MCF 10A (cell line): ENCODE measurements at regions not wholly inside any gene's neighbourhood (a gene's known extent, or its start where the extent isn't known, plus 50 kb on each side); places are given as distances from the start of the nearest gene placed in this dataset.

Source experiments
- BruUV-seq: library from RNA; stranded (reverse); fragments of 400-500 nt; replicated peaks from 2 replicates; lab custom pipeline; 2021; lab: Mats Ljungman, UMichigan
- CTCF ChIA-PET: fragments of 300-600 bp; sonication (Branson Sonifier 250); formaldehyde crosslinking; extraction: SDS; loops from one replicate; lab custom pipeline; 2021; ENCODE audit warnings: antibody characterized with exemption, inconsistent platforms; lab: Yijun Ruan, JAX
- POLR2A ChIA-PET: fragments of 300-600, 350-650 bp; sonication (Branson Sonifier 250); formaldehyde crosslinking; extraction: SDS; loops from one replicate; lab custom pipeline; 2020; ENCODE audit warnings: antibody characterized with exemption, inconsistent platforms; lab: Yijun Ruan, JAX
- DNase-seq: peaks from one replicate; pipeline ENCODE4 v3.0.0-alpha.2; 2018; ENCODE audit not compliant: unreplicated experiment
- H3K27ac Mint-ChIP-seq: one replicate; pipeline ENCODE4 v1.8.0; 2022; ENCODE audit warnings: mild to moderate bottlenecking, low read depth, mixed read lengths; ENCODE audit not compliant: unreplicated experiment
- H3K27me3 Mint-ChIP-seq: one replicate; pipeline ENCODE4 v1.8.0; 2022; ENCODE audit warnings: mixed read lengths; ENCODE audit not compliant: insufficient read depth, unreplicated experiment
- H3K36me3 Mint-ChIP-seq: one replicate; pipeline ENCODE4 v1.8.0; 2022; ENCODE audit warnings: mild to moderate bottlenecking, moderate library complexity, mixed read lengths; ENCODE audit not compliant: insufficient read depth, unreplicated experiment
- H3K4me1 Mint-ChIP-seq: one replicate; pipeline ENCODE4 v1.8.0; 2022; ENCODE audit warnings: mixed read lengths; ENCODE audit not compliant: insufficient read depth, unreplicated experiment
- H3K4me3 Mint-ChIP-seq: one replicate; pipeline ENCODE4 v1.8.0; 2022; ENCODE audit warnings: mild to moderate bottlenecking, moderate library complexity, mixed read lengths; ENCODE audit not compliant: unreplicated experiment
- H3K9me3 Mint-ChIP-seq: one replicate; pipeline ENCODE4 v1.8.0; 2022; ENCODE audit warnings: mixed read lengths; ENCODE audit not compliant: unreplicated experiment
- intact Hi-C: fragments of 100-400 bp; cut with micrococcal nuclease; formaldehyde crosslinking; loops from 2 replicates; pipeline ENCODE4 v1.14.1; 2022
- TF ChIP-seq, protein P1 (sequence below): fragments of 200-600 bp; IDR thresholded peaks from one replicate; pipeline ENCODE4 v1.8.0; 2022; ENCODE audit warnings: antibody characterized with exemption, mild to moderate bottlenecking; ENCODE audit not compliant: unreplicated experiment

DNA sequence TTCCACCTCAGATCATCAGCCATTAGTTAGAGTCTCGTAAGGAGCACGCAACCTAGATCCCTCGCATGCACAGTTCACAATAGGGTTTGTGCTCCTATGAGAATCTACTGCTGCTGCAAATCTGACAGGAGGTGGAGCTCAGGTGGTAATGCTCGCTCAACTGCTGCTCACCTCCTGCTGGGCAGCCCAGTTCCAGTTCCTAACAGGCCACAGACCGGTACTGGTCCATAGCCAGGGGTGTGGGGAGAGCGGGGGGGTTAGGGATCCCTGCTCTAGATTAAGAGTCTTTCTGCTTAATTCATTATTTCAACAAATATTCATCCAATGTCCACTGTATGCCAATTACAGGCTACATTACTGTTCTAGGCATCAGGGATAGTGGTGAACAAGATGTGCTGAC, 170.4 kb upstream of the KBTBD8 start:
- H3K27ac Mint-ChIP-seq = no peak overlapping the region
- CTCF ChIA-PET = interaction anchor here (2.2 to 26.4 kb wide), 3 partner anchors 9 to 420 kb away, joined by 4 to 604 read pairs (median 16); no protein-coding TSS in a partner anchor
- H3K36me3 Mint-ChIP-seq = no peaks in the 10 kb centered on the region
- intact Hi-C loops = no loop called here
- POLR2A ChIA-PET = interaction anchor here (0.9 kb wide), 1 partner anchor 424 kb away, joined by 3 read pairs; no protein-coding TSS in a partner anchor
- H3K9me3 Mint-ChIP-seq = no peaks in the 10 kb centered on the region
- DNase-seq = no peak
- BruUV-seq = no TSS peak
- H3K27me3 Mint-ChIP-seq = no peaks in the 10 kb centered on the region
- no peak overlapping the region for H3K4me3 Mint-ChIP-seq
- no peaks in the 10 kb centered on the region for H3K4me1 Mint-ChIP-seq
- TF ChIP-seq, protein P1, sequence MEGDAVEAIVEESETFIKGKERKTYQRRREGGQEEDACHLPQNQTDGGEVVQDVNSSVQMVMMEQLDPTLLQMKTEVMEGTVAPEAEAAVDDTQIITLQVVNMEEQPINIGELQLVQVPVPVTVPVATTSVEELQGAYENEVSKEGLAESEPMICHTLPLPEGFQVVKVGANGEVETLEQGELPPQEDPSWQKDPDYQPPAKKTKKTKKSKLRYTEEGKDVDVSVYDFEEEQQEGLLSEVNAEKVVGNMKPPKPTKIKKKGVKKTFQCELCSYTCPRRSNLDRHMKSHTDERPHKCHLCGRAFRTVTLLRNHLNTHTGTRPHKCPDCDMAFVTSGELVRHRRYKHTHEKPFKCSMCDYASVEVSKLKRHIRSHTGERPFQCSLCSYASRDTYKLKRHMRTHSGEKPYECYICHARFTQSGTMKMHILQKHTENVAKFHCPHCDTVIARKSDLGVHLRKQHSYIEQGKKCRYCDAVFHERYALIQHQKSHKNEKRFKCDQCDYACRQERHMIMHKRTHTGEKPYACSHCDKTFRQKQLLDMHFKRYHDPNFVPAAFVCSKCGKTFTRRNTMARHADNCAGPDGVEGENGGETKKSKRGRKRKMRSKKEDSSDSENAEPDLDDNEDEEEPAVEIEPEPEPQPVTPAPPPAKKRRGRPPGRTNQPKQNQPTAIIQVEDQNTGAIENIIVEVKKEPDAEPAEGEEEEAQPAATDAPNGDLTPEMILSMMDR = no peak

DNA sequence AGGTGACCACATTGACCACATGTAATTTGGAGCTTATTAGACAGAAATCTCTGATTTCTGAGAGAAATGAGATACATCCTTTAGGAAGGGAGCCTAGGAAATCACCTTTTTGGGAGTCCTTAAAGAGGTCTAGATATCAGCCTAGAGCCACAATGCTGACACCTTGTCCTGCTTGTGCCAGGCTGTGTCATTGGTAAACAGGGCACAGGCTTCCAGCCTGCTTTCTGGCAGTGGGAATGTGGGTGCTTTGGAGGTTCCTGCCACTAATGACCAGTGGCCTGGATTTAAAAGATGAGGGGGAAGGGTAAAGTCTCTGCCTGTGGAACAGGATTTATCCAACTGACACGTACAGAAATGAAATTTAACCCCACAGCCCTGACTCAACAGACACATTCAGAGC, 169.8 kb upstream of the KBTBD8 start:
- DNase-seq = no peak
- intact Hi-C loops = no loop called here
- BruUV-seq = no TSS peak
- Mint-ChIP-seq H3K9me3 (no peaks in the 10 kb centered on the region), H3K4me1 (no peaks in the 10 kb centered on the region), H3K27me3 (no peaks in the 10 kb centered on the region), H3K4me3 (no peak overlapping the region), H3K27ac (no peak overlapping the region), H3K36me3 (no peaks in the 10 kb centered on the region)
- CTCF ChIA-PET = interaction anchor here (0.5 to 26.4 kb wide), 6 partner anchors 10 to 551 kb away, joined by 3 to 604 read pairs (median 4); no protein-coding TSS in a partner anchor
- POLR2A ChIA-PET = interaction anchor here (0.9 kb wide), 1 partner anchor 424 kb away, joined by 3 read pairs; no protein-coding TSS in a partner anchor
- TF ChIP-seq, protein P1 = no peak

DNA sequence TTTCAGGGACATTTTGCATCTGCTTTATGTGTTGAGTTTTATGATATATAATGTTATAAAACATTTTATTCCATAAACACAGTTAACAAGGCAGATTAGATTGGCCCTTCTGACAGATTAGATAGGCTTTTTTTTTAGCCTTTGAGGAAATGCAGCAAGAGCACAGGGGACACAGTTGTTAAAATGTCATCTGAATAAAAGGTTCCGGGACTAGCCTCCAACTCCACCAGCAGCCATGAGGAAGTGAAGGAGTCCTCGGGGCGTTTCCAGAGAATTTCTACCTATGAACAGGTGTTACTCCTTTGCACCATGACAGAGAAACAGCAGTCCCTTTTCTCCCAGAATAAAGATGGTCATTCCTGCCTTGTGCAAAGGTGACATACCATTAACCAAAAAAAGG, 167.8 kb upstream of the KBTBD8 start:
- ChIA-PET POLR2A (no interaction called here), CTCF (interaction anchor here (1.3 to 26.4 kb wide), 3 partner anchors 14 to 544 kb away, joined by 4 to 604 read pairs (median 4); no protein-coding TSS in a partner anchor)
- Mint-ChIP-seq H3K9me3 (no peaks in the 10 kb centered on the region), H3K4me3 (no peak overlapping the region), H3K27me3 (no peaks in the 10 kb centered on the region), H3K27ac (no peak overlapping the region), H3K36me3 (no peaks in the 10 kb centered on the region), H3K4me1 (no peaks in the 10 kb centered on the region)
- DNase-seq = no peak
- BruUV-seq = no TSS peak
- TF ChIP-seq, protein P1 = no peak
- intact Hi-C loops = no loop called here

DNA sequence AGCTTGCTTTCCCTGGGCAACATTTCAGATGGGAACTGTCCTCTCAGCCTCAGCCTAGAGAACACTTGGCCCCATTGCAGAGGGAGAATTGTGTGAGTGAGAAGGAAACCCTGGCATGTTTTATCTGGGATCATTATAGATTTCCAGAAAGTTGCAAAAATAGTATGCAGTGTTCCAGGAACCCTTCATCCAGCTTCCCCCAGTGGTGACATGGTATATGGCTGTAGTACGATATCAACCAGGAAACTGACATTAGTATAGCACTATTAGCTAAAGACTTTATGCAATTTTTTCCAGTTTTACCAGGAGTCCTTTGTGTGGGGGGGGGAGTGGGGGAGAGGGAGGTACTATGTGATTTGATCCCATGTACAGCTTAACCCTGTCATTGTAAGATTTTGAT, 166.2 kb upstream of the KBTBD8 start:
- no peaks in the 10 kb centered on the region for H3K27me3 Mint-ChIP-seq
- TF ChIP-seq, protein P1 = no peak
- no peaks in the 10 kb centered on the region for H3K36me3 Mint-ChIP-seq
- ChIA-PET CTCF (interaction anchor here (0.6 to 26.4 kb wide), 6 partner anchors 10 to 973 kb away, joined by 3 to 604 read pairs (median 3); no protein-coding TSS in a partner anchor), POLR2A (no interaction called here)
- intact Hi-C loops = no loop called here
- H3K9me3 Mint-ChIP-seq = no peaks in the 10 kb centered on the region
- no peak overlapping the region for H3K4me3 Mint-ChIP-seq
- no TSS peak for BruUV-seq
- DNase-seq = no peak
- no peaks in the 10 kb centered on the region for H3K4me1 Mint-ChIP-seq
- no peak overlapping the region for H3K27ac Mint-ChIP-seq
